ENCODE measurements at regions not wholly inside any gene's neighbourhood (a gene's known extent, or its start where the extent isn't known, plus 50 kb on each side); places are given as distances from the start of the nearest gene placed in this dataset.

GRCh38 chr9:17018540-17019196 is 116.2 kb upstream of the CNTLN start:
- TF ChIP-seq, protein P1, sequence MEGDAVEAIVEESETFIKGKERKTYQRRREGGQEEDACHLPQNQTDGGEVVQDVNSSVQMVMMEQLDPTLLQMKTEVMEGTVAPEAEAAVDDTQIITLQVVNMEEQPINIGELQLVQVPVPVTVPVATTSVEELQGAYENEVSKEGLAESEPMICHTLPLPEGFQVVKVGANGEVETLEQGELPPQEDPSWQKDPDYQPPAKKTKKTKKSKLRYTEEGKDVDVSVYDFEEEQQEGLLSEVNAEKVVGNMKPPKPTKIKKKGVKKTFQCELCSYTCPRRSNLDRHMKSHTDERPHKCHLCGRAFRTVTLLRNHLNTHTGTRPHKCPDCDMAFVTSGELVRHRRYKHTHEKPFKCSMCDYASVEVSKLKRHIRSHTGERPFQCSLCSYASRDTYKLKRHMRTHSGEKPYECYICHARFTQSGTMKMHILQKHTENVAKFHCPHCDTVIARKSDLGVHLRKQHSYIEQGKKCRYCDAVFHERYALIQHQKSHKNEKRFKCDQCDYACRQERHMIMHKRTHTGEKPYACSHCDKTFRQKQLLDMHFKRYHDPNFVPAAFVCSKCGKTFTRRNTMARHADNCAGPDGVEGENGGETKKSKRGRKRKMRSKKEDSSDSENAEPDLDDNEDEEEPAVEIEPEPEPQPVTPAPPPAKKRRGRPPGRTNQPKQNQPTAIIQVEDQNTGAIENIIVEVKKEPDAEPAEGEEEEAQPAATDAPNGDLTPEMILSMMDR (IDR thresholded peaks at IDR 0.05), result no peak
- H3K4me3 ChIP-seq, result no peak overlapping the region
- H3K4me1 ChIP-seq, result no peaks in the 10 kb centered on the region
- H3K9me3 ChIP-seq, result no peaks in the 10 kb centered on the region
- intact Hi-C loops (cut with DNase I), result no loop called here
- no peak for DNase-seq (ENCODE audit: low spot score in 2 of 2)
- H3K27ac ChIP-seq, result peak overlapping the region; percentile 24 to 48
- no peaks in the 10 kb centered on the region for H3K27me3 ChIP-seq
- H3K36me3 ChIP-seq, result no peaks in the 10 kb centered on the region

- TF ChIP-seq, protein P1 (IDR thresholded peaks at IDR 0.05), result no peak
- no peaks in the 10 kb centered on the region for H3K36me3 ChIP-seq
- H3K27me3 ChIP-seq, result no peaks in the 10 kb centered on the region
- DNase-seq (ENCODE audit: low spot score in 2 of 2), result peak; percentile 14 to 73
- peak overlapping the region; percentile 34 to 48 for H3K27ac ChIP-seq
- intact Hi-C loops (cut with DNase I), result no loop called here
- H3K4me1 ChIP-seq, result no peaks in the 10 kb centered on the region
- H3K4me3 ChIP-seq, result no peak overlapping the region
- H3K9me3 ChIP-seq, result no peaks in the 10 kb centered on the region
Observed at GRCh38 chr9:17017931-17018491, 116.8 kb upstream of the CNTLN start.

- H3K36me3 ChIP-seq, result no peaks in the 10 kb centered on the region
- no peaks in the 10 kb centered on the region for H3K9me3 ChIP-seq
- no peak for DNase-seq (ENCODE audit: low spot score in 2 of 2)
- TF ChIP-seq, protein P1 (IDR thresholded peaks at IDR 0.05), result no peak
- intact Hi-C loops (cut with DNase I), result no loop called here
- no peaks in the 10 kb centered on the region for H3K4me1 ChIP-seq
- H3K27ac ChIP-seq, result no peak overlapping the region
- H3K4me3 ChIP-seq, result no peak overlapping the region
- no peaks in the 10 kb centered on the region for H3K27me3 ChIP-seq
Observed at GRCh38 chr9:17013891-17014290, 120.9 kb upstream of the CNTLN start.

DNA sequence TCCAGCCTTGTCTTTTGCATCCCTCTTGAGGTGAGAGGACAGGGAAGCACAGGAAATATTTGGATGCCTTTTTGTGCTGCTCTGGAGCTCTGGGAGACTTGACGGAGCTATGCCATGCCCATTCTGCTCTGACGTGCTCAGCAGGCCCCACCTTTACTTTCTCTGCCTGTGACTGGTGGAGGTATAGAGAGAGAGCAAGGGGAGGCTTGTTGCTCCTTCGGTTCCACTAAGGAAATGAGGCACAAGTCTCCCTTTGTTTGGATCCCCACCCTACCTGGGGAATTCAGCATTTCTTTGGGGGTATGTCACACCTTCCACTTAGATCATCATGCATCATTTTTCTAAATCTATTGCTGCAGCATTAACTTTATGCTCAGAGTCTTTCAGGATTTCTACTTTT is 121.8 kb upstream of the CNTLN start:
- TF ChIP-seq, protein P1 (IDR thresholded peaks at IDR 0.05), result no peak
- H3K4me1 ChIP-seq, result no peaks in the 10 kb centered on the region
- no peaks in the 10 kb centered on the region for H3K9me3 ChIP-seq
- no peak for DNase-seq (ENCODE audit: low spot score in 2 of 2)
- no peak overlapping the region for H3K4me3 ChIP-seq
- intact Hi-C loops (cut with DNase I), result no loop called here
- no peak overlapping the region for H3K27ac ChIP-seq
- no peaks in the 10 kb centered on the region for H3K27me3 ChIP-seq
- no peaks in the 10 kb centered on the region for H3K36me3 ChIP-seq

DNA sequence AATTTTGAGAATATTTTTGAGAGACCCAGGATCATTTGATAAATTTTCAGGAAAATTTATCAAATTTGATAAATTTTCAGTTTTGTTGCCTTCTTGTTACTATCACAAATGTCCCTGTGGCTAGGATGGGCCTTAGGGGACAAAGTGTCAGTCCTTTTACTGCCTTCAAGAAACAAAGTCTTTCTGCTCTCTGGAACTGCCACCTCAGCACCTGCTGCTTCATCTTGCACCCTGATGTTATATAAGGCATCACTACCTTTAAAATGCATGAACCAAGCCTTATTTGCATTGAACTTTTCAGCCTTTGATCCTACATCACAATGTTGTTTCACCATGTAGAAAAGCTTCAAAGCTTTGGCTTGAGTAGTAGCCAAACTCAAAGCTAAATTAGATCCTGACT is 123.0 kb upstream of the CNTLN start:
- intact Hi-C loops (cut with DNase I), result no loop called here
- Histone ChIP-seq H3K9me3 (no peaks in the 10 kb centered on the region), H3K4me3 (no peak overlapping the region), H3K27ac (no peak overlapping the region), H3K27me3 (no peaks in the 10 kb centered on the region), H3K36me3 (no peaks in the 10 kb centered on the region), H3K4me1 (no peaks in the 10 kb centered on the region)
- DNase-seq (ENCODE audit: low spot score in 2 of 2), result no peak
- TF ChIP-seq, protein P1 (IDR thresholded peaks at IDR 0.05), result no peak

All from ascending aorta (tissue), 2 donors.